H1 (cell line): ENCODE measurements at regions not wholly inside any gene's neighbourhood (a gene's known extent, or its start where the extent isn't known, plus 50 kb on each side); places are given as distances from the start of the nearest gene placed in this dataset.

Experiments
- CTCF ChIA-PET: fragments of 300-600 bp; sonication (Branson Sonifier 250); formaldehyde crosslinking; loops from one replicate; lab custom pipeline; 2021; ENCODE audit not compliant: partially characterized antibody; lab: Charles Lee
- POLR2A ChIA-PET: fragments of 300-600 bp; sonication (Branson Sonifier 250); formaldehyde crosslinking; loops from one replicate; lab custom pipeline; 2021; ENCODE audit warnings: inconsistent platforms; ENCODE audit not compliant: partially characterized antibody; lab: Charles Lee
- DNase-seq, 2 experiments: peaks; one replicate each; pipeline versions ENCODE4 v3.0.0 to v3.0.0-alpha.2; 2010 to 2022; ENCODE audit warnings: low spot score in 2 of 2, low read depth in 1 of 2, mixed read lengths in 1 of 2
- FAIRE-seq: peaks from 2 replicates; lab custom pipeline; 2011; peaks lifted over from hg19 to GRCh38; lab: Jason Lieb, UNC
- H2AFZ ChIP-seq: 2 replicates; pipeline ENCODE4 v1.8.1; 2012; ENCODE audit warnings: low read length, inconsistent platforms
- H2AK5ac ChIP-seq: 2 replicates; pipeline ENCODE4 v1.6.1; 2013; ENCODE audit warnings: low read depth, low read length
- H2BK120ac ChIP-seq: replicated peaks from 2 replicates; pipeline ENCODE3; 2013; ENCODE audit warnings: low read depth, low read length, inconsistent platforms
- H2BK12ac ChIP-seq: 2 replicates; pipeline ENCODE4 v1.6.1; 2013; ENCODE audit warnings: low read depth, low read length
- H2BK15ac ChIP-seq: 2 replicates; pipeline ENCODE4 v1.6.1; 2013; ENCODE audit warnings: low read length
- H2BK20ac ChIP-seq: 2 replicates; pipeline ENCODE4 v1.6.1; 2013; ENCODE audit warnings: low read length
- H2BK5ac ChIP-seq: 2 replicates; pipeline ENCODE4 v1.6.1; 2013; ENCODE audit warnings: low read depth, low read length
- H3K14ac ChIP-seq: 2 replicates; pipeline ENCODE4 v1.6.1; 2013; ENCODE audit warnings: inconsistent platforms; ENCODE audit not compliant: insufficient read length
- H3K18ac ChIP-seq: 2 replicates; pipeline ENCODE4 v1.6.1; 2013; ENCODE audit warnings: low read length; ENCODE audit errors: extremely low read depth
- H3K23ac ChIP-seq: 2 replicates; pipeline ENCODE4 v1.6.1; 2013; ENCODE audit warnings: inconsistent platforms; ENCODE audit not compliant: insufficient read length
- H3K23me2 ChIP-seq: 2 replicates; pipeline ENCODE4 v1.6.1; 2013; ENCODE audit warnings: low read depth, low read length
- H3K27ac ChIP-seq: 2 replicates; pipeline ENCODE4 v1.6.1; 2011; ENCODE audit warnings: low read depth, low read length, inconsistent platforms
- H3K27me3 ChIP-seq, 4 experiments: replicated peaks in 1 of 4; 1 replicate in 1 of 4; 2 replicates in 3 of 4; pipeline versions ENCODE4 v1.6.1 to v1.8.1; 2011 to 2013; ENCODE audit warnings: low read length in 3 of 4, mild to moderate bottlenecking in 3 of 4, inconsistent platforms in 2 of 4, mixed read lengths in 2 of 4, moderate library complexity in 1 of 4; ENCODE audit not compliant: control insufficient read depth in 3 of 4, insufficient read depth in 3 of 4; ENCODE audit errors: extremely low read depth in 1 of 4
- H3K36me3 ChIP-seq, 4 experiments: 2 replicates each; pipeline versions ENCODE4 v1.6.1 to v1.8.1; 2011 to 2013; ENCODE audit warnings: mild to moderate bottlenecking in 4 of 4, low read length in 3 of 4, moderate library complexity in 2 of 4, control low read depth in 1 of 4, inconsistent platforms in 1 of 4; ENCODE audit not compliant: insufficient read depth in 4 of 4, control insufficient read depth in 2 of 4
- H3K4ac ChIP-seq: replicated peaks from 2 replicates; pipeline ENCODE3; 2013; ENCODE audit warnings: low read length, low read depth, mixed read lengths, inconsistent platforms; ENCODE audit not compliant: insufficient read length
- H3K4me1 ChIP-seq, 4 experiments: replicated peaks in 1 of 4; 1 replicate in 1 of 4; 2 replicates in 3 of 4; pipeline versions ENCODE4 v1.6.1 to v1.8.1; 2011 to 2013; ENCODE audit warnings: low read length in 3 of 4, inconsistent platforms in 2 of 4, mixed read lengths in 1 of 4; ENCODE audit not compliant: insufficient read depth in 4 of 4, control insufficient read depth in 3 of 4
- H3K4me2 ChIP-seq, 2 experiments: 2 replicates each; pipeline versions ENCODE4 v1.6.1 to v1.8.1; 2011 to 2013; ENCODE audit warnings: low read depth in 2 of 2, low read length in 2 of 2, control low read depth in 1 of 2, inconsistent platforms in 1 of 2, mild to moderate bottlenecking in 1 of 2; ENCODE audit not compliant: insufficient read depth in 1 of 2
- H3K4me3 ChIP-seq, 4 experiments: fragments of 200-600, 300-600 bp in 1 of 4; sonication (generic), shearing (Covaris generic), sonication (Bioruptor Twin) in 1 of 4; 2 replicates each; pipeline versions ENCODE4 v1.5.1 to v1.8.1; 2011 to 2016; ENCODE audit warnings: low read length in 4 of 4, low read depth in 3 of 4, control low read depth in 2 of 4, inconsistent platforms in 2 of 4, mild to moderate bottlenecking in 2 of 4, mixed read lengths in 1 of 4, moderate library complexity in 1 of 4; ENCODE audit not compliant: insufficient read depth in 2 of 4; ENCODE audit errors: extremely low read depth in 1 of 4
- H3K56ac ChIP-seq: replicated peaks from 2 replicates; pipeline ENCODE3; 2013; ENCODE audit warnings: low read depth, mild to moderate bottlenecking, mixed read lengths, low read length, inconsistent platforms; ENCODE audit not compliant: insufficient read length
- H3K79me1 ChIP-seq: 2 replicates; pipeline ENCODE4 v1.6.1; 2013; ENCODE audit warnings: low read depth, low read length, control low read depth
- H3K79me2 ChIP-seq, 2 experiments: 2 replicates each; pipeline versions ENCODE4 v1.6.1 to v1.8.1; 2012 to 2013; ENCODE audit warnings: low read length in 2 of 2, mild to moderate bottlenecking in 2 of 2, inconsistent platforms in 1 of 2; ENCODE audit not compliant: insufficient read depth in 2 of 2, control insufficient read depth in 1 of 2
- H3K9ac ChIP-seq, 4 experiments: replicated peaks in 1 of 4; 1 replicate in 1 of 4; 2 replicates in 3 of 4; pipeline versions ENCODE4 v1.6.1 to v1.8.1; 2011 to 2013; ENCODE audit warnings: low read depth in 3 of 4, low read length in 3 of 4, control low read depth in 2 of 4, mild to moderate bottlenecking in 2 of 4, moderate library complexity in 2 of 4, inconsistent platforms in 1 of 4; ENCODE audit errors: extremely low read depth in 1 of 4
- H3K9me3 ChIP-seq, 2 experiments: 2 replicates each; pipeline versions ENCODE4 v1.6.1 to v1.8.1; 2012 to 2013; ENCODE audit warnings: mild to moderate bottlenecking in 2 of 2, moderate library complexity in 2 of 2, control low read depth in 1 of 2, inconsistent platforms in 1 of 2, low read depth in 1 of 2, low read length in 1 of 2, mixed read lengths in 1 of 2; ENCODE audit not compliant: insufficient read depth in 2 of 2
- H4K20me1 ChIP-seq, 2 experiments: replicated peaks in 1 of 2; 2 replicates each; pipeline versions ENCODE3 to v1.8.1; 2011 to 2013; ENCODE audit warnings: inconsistent platforms in 2 of 2, low read length in 2 of 2, mild to moderate bottlenecking in 1 of 2; ENCODE audit not compliant: insufficient read depth in 2 of 2, control insufficient read depth in 1 of 2
- H4K5ac ChIP-seq: 2 replicates; pipeline ENCODE4 v1.6.1; 2013; ENCODE audit warnings: low read length, low read depth, mixed read lengths, inconsistent platforms; ENCODE audit not compliant: insufficient read length
- H4K8ac ChIP-seq: 2 replicates; pipeline ENCODE4 v1.8.0; 2013; ENCODE audit warnings: mild to moderate bottlenecking, moderate library complexity, low read length, inconsistent platforms; ENCODE audit not compliant: insufficient read depth; ENCODE audit errors: extremely low read depth
- H4K91ac ChIP-seq: replicated peaks from 2 replicates; pipeline ENCODE3; 2013; ENCODE audit warnings: low read length, mixed read lengths, inconsistent platforms; ENCODE audit not compliant: insufficient read length
- TAF7 ChIP-seq: optimal IDR thresholded peaks from 2 replicates; pipeline ENCODE3; 2011; ENCODE audit warnings: low read depth, mild to moderate bottlenecking, inconsistent platforms, low read length, moderate library complexity, borderline replicate concordance
- WGBS, 2 experiments: shearing (Covaris generic) in 1 of 2; methylation state at CpG; one replicate each; pipeline versions ENCODE4 v1.1.6 to v1.1.7; 2013 to 2015; ENCODE audit warnings: low lambda C conversion rate in 2 of 2, mixed read lengths in 2 of 2, inconsistent platforms in 1 of 2, low coverage in 1 of 2, missing lambda C conversion rate in 1 of 2; ENCODE audit not compliant: insufficient replicate concordance in 2 of 2, insufficient coverage in 1 of 2, insufficient read length in 1 of 2; ENCODE audit errors: extremely low coverage in 1 of 2, missing lambda C conversion rate in 1 of 2; 5-methylcytosine and 5-hydroxymethylcytosine counted together

DNA sequence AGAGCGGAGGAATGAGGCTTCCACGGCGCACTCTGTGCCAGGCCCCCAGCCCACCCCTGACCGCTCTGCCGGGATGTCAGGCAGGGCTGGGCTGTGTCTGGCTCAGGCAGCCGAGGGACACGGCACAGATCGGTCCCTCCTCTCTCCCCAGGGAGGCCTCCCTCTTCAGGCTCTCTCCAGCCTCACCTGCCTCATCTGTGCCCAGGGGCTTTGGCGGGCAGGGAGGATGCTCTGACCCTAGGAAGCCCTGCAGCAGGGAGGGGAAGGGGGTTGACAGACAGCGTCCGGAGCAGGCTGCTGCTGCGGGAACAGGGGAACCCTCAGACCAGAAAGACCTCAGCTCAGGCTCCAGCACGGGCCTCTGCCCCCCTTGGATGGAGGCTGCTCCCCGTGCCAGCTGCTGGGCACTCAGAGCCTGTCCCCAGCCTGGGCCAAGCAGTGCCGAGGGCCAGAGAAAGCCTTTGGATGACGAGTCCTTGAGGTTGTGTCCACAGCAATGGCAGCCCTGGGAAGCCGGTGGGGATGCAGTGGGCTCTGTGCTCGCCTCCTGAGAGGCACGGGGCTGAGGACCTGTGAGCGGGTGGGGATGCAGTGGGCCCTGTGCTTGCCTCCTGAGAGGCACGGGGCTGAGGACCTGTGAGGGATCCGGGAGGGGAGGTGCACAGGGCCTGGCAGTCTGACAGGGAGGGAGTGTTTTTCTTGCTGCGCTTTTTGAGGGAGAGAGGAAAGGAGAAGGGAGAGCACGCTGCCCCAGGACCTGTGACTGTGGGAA lies 66.9 kb downstream of the FOXL3 start:
- H2AK5ac ChIP-seq = no peak overlapping the region
- H3K9me3 ChIP-seq = peaks cover 2 to 3% of the 10 kb centered on the region in 2 experiments; a peak in 1 of 4 replicates
- H3K4me3 ChIP-seq = no peak overlapping the region
- H4K8ac ChIP-seq = no peak overlapping the region
- H3K36me3 ChIP-seq = no peaks in the 10 kb centered on the region
- no peak overlapping the region for H3K23ac ChIP-seq
- no peak overlapping the region for H3K14ac ChIP-seq
- H3K4me1 ChIP-seq = no peaks in the 10 kb centered on the region; a peak in 1 of 7 replicates
- POLR2A ChIA-PET = no interaction called here
- H4K20me1 ChIP-seq = peaks cover 0 to 3% of the 10 kb centered on the region in 2 experiments
- no peak overlapping the region for H3K9ac ChIP-seq
- no peaks in the 10 kb centered on the region for H3K79me1 ChIP-seq
- H3K23me2 ChIP-seq = peaks cover 6% of the 10 kb centered on the region; the same call in 1 of the 2 replicates
- TF ChIP-seq TAF7 = no peak
- no peak overlapping the region for H3K56ac ChIP-seq
- H4K5ac ChIP-seq = no peak overlapping the region
- no peak overlapping the region for H3K4ac ChIP-seq
- H2AFZ ChIP-seq = no peak overlapping the region
- no peak overlapping the region for H3K27ac ChIP-seq
- no peak overlapping the region for H2BK15ac ChIP-seq
- H2BK120ac ChIP-seq = no peak overlapping the region
- DNase-seq = no peak
- no peak overlapping the region for H2BK12ac ChIP-seq
- H4K91ac ChIP-seq = no peak overlapping the region
- H3K79me2 ChIP-seq = no peaks in the 10 kb centered on the region
- WGBS, 2 experiments = 79% methylated on average over 24 of the region's 24 CpGs; no CpG with 5 or more reads in 1 of the 2 experiments
- no peak overlapping the region for H2BK5ac ChIP-seq
- H3K18ac ChIP-seq = no peak overlapping the region
- no peak overlapping the region for H2BK20ac ChIP-seq
- no peaks in the 10 kb centered on the region for H3K27me3 ChIP-seq
- H3K4me2 ChIP-seq = no peak overlapping the region
- FAIRE-seq = no peak
- CTCF ChIA-PET = no interaction called here
